ENCODE measurements at regions not wholly inside any gene's neighbourhood (a gene's known extent, or its start where the extent isn't known, plus 50 kb on each side); places are given as distances from the start of the nearest gene placed in this dataset.

GRCh38 chr1:8203056-8203455, 114.9 kb upstream of the SLC45A1 start:
- no peak for DNase-seq (ENCODE audit: low read depth in 2 of 2)

- no peak for DNase-seq (ENCODE audit: low read depth in 2 of 2)
Measured at GRCh38 chr1:8202182-8202905, 115.6 kb upstream of the SLC45A1 start.

- DNase-seq (ENCODE audit: low read depth in 2 of 2): no peak
Measured at GRCh38 chr1:8201331-8201861, 116.5 kb upstream of the SLC45A1 start.

- DNase-seq (ENCODE audit: low read depth in 2 of 2): no peak
Measured at GRCh38 chr1:8200317-8201115, 117.4 kb upstream of the SLC45A1 start.

GRCh38 chr1:8198522-8198921, 119.4 kb upstream of the SLC45A1 start:
- no peak for DNase-seq (ENCODE audit: low read depth in 2 of 2)

GRCh38 chr1:8197493-8198282, 120.2 kb upstream of the SLC45A1 start:
- DNase-seq (ENCODE audit: low read depth in 2 of 2): no peak

GRCh38 chr1:8194481-8195227, 123.3 kb upstream of the SLC45A1 start:
- DNase-seq (ENCODE audit: low read depth in 2 of 2): no peak

- no peak for DNase-seq (ENCODE audit: low read depth in 2 of 2)
Measured at GRCh38 chr1:8193840-8194406, 124.0 kb upstream of the SLC45A1 start.

- no peak for DNase-seq (ENCODE audit: low read depth in 2 of 2)
Measured at GRCh38 chr1:8191474-8191873, 126.4 kb upstream of the SLC45A1 start.

- no peak for DNase-seq (ENCODE audit: low read depth in 2 of 2)
Measured at GRCh38 chr1:8189931-8190483, 127.9 kb upstream of the SLC45A1 start.

GRCh38 chr1:8185400-8185799, 132.5 kb upstream of the SLC45A1 start:
- no peak for DNase-seq (ENCODE audit: low read depth in 2 of 2)

- DNase-seq (ENCODE audit: low read depth in 2 of 2): no peak
Measured at GRCh38 chr1:8184301-8184700, 133.6 kb upstream of the SLC45A1 start.

- DNase-seq (ENCODE audit: low read depth in 2 of 2): peak in 1 of 2 donors; percentile 7
Measured at GRCh38 chr1:8182034-8182761, 135.7 kb upstream of the SLC45A1 start.

GRCh38 chr1:8179132-8179793, 138.7 kb upstream of the SLC45A1 start:
- DNase-seq (ENCODE audit: low read depth in 2 of 2): no peak

- no peak for DNase-seq (ENCODE audit: low read depth in 2 of 2)
Measured at GRCh38 chr1:8176279-8176678, 141.6 kb upstream of the SLC45A1 start.

GRCh38 chr1:8174807-8175206, 143.1 kb upstream of the SLC45A1 start:
- no peak for DNase-seq (ENCODE audit: low read depth in 2 of 2)

GRCh38 chr1:8171751-8172464, 145.8 kb upstream of the ERRFI1 start:
- no peak for DNase-seq (ENCODE audit: low read depth in 2 of 2)

- no peak for DNase-seq (ENCODE audit: low read depth in 2 of 2)
Measured at GRCh38 chr1:8170059-8170835, 144.1 kb upstream of the ERRFI1 start.
